ENCODE measurements at regions not wholly inside any gene's neighbourhood (a gene's known extent, or its start where the extent isn't known, plus 50 kb on each side); places are given as distances from the start of the nearest gene placed in this dataset.

DNA sequence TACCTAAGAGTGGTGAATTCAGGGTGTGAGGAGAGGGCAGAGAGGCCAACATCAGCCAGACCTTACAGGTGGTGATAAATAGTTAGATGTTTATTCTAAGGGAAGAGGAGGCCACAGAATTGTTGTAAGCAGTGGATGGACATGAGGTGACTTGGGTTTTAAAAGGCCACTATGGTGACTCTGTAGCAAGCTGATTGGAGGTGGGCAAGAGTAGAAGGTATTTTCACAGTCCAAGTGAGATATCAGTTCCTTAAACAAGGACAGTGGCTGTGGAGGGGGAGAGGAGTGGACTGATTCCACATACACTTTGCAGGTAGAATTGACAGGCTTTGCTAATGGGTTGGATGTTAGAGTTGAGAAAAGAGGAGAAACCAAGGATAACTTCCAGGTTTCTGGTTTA lies 60.8 kb upstream of the CLDN14 start:
- no peaks in the 10 kb centered on the region for H3K36me3 ChIP-seq (ENCODE audit: control insufficient read depth, insufficient read depth, low read length)
- no peak overlapping the region for H3K27ac ChIP-seq (ENCODE audit: extremely low read depth, low read depth, low read length)
- no peak for ATAC-seq
- ChIA-PET CTCF (ENCODE audit: low intra/inter-chr PET ratio) (no interaction called here), POLR2A (no interaction called here)
- no peak for TF ChIP-seq ILK (tag; IDR thresholded peaks at IDR 0.05; ENCODE audit: borderline replicate concordance, low read depth)
- no peak for TF ChIP-seq NCOR1 (IDR thresholded peaks at IDR 0.05)
- no peak for TF ChIP-seq ZNF778 (CRISPR knock-in tag; IDR thresholded peaks at IDR 0.05)
- TF ChIP-seq ARID2 (IDR thresholded peaks at IDR 0.05): no peak
- TF ChIP-seq ZNF589 (CRISPR knock-in tag; IDR thresholded peaks at IDR 0.05; ENCODE audit: low read depth): no peak
- no peak for TF ChIP-seq SMARCB1 (IDR thresholded peaks at IDR 0.05; ENCODE audit: insufficient read length, low read depth)
- TF ChIP-seq CTCF (IDR thresholded peaks at IDR 0.05 in 2 of 3, conservative IDR thresholded peaks at IDR 0.05 in 1 of 3; ENCODE audit: insufficient read depth in 2 of 3, low read depth in 1 of 3, low read length in 3 of 3): no peak
- TF ChIP-seq ARID1B (IDR thresholded peaks at IDR 0.05): no peak
- TF ChIP-seq STAT5B (CRISPR knock-in tag; IDR thresholded peaks at IDR 0.05): no peak
- TF ChIP-seq HDGF (IDR thresholded peaks at IDR 0.05): no peak
- TF ChIP-seq, protein P1, sequence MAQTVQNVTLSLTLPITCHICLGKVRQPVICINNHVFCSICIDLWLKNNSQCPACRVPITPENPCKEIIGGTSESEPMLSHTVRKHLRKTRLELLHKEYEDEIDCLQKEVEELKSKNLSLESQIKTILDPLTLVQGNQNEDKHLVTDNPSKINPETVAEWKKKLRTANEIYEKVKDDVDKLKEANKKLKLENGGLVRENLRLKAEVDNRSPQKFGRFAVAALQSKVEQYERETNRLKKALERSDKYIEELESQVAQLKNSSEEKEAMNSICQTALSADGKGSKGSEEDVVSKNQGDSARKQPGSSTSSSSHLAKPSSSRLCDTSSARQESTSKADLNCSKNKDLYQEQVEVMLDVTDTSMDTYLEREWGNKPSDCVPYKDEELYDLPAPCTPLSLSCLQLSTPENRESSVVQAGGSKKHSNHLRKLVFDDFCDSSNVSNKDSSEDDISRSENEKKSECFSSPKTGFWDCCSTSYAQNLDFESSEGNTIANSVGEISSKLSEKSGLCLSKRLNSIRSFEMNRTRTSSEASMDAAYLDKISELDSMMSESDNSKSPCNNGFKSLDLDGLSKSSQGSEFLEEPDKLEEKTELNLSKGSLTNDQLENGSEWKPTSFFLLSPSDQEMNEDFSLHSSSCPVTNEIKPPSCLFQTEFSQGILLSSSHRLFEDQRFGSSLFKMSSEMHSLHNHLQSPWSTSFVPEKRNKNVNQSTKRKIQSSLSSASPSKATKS (CRISPR knock-in tag; IDR thresholded peaks at IDR 0.05): no peak
- no peak for TF ChIP-seq SP1 (CRISPR knock-in tag; IDR thresholded peaks at IDR 0.05)
- no peak overlapping the region for H2AFZ ChIP-seq (ENCODE audit: low read depth, low read length)
- H4K20me1 ChIP-seq (replicated peaks; ENCODE audit: control insufficient read depth, insufficient read depth, low read length): no peaks in the 10 kb centered on the region; the same call in 1 of the 2 replicates
- FAIRE-seq: no peak
- H3K9me1 ChIP-seq (ENCODE audit: control insufficient read depth, insufficient read depth, low read length): no peaks in the 10 kb centered on the region
- peaks cover 40 to 52% of the 10 kb centered on the region in 2 experiments for H3K27me3 ChIP-seq (ENCODE audit: control insufficient read depth in 2 of 2, insufficient read depth in 2 of 2, low read length in 2 of 2)
- intact Hi-C loops (cut with micrococcal nuclease) (no loop called here), in situ Hi-C loops (cut with MboI) (no loop called here)
- H3K4me2 ChIP-seq (ENCODE audit: insufficient read depth, low read length): no peak overlapping the region
- H3K4me1 ChIP-seq (replicated peaks in 1 of 2; ENCODE audit: control insufficient read depth in 2 of 2, insufficient read depth in 2 of 2, low read length in 2 of 2): no peaks in the 10 kb centered on the region
- H3K9me3 ChIP-seq (replicated peaks; ENCODE audit: control insufficient read depth, insufficient read depth, low read depth, low read length): no peaks in the 10 kb centered on the region
- no TSS peak for BruUV-seq (replicated peaks)
- no peak for DNase-seq (ENCODE audit: extremely low read depth in 1 of 4, low spot score in 3 of 4)
- H3K9ac ChIP-seq (ENCODE audit: insufficient read depth in 1 of 2, low read depth in 2 of 2, low read length in 2 of 2): no peak overlapping the region
- no peak overlapping the region for H3K4me3 ChIP-seq
- no peaks in the 10 kb centered on the region for H3K79me2 ChIP-seq (ENCODE audit: control insufficient read depth, insufficient read depth, low read length)
